ENCODE measurements at regions not wholly inside any gene's neighbourhood (a gene's known extent, or its start where the extent isn't known, plus 50 kb on each side); places are given as distances from the start of the nearest gene placed in this dataset.

DNA sequence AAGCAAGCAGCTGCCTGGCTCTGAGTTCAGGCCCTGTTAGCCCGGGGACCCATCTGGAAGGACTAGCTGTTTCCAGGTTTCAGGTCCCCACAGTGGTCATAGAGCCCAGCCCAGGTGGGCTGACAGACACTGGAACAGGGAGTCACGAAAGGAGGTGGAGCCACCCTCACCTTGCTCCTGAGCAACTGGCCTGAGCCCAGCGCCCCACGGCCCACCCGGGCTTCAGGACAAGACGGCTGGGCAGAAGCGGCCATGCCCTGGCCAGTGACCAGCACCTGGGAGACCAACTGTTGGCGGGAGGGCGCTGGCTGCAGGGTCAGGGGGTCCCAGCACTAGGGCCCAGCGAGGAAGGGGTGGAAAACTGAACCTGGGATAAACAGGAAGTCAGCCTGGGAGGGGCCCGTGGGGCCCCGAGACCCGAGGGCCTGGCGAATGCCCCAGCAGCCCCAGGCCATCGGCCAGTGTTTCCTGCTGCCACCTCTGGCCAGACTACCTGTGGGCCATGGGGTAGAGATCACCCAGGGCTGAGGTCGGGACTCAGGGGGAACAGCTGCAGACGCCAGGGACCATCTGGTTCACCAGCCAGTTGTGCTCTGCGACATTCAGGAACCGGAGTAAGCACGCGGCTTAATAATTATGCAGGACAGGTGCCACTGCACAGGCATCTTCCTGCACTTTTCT, 282.1 kb upstream of the PPP2R2D start:
- Histone ChIP-seq H3K23ac (ENCODE audit: insufficient read length, low read depth, low read length) (no peak overlapping the region), H3K27ac (ENCODE audit: insufficient read length, low read depth, low read length) (no peak overlapping the region), H3K27me3 (ENCODE audit: insufficient read depth, low read length) (no peaks in the 10 kb centered on the region), H3K4me1 (ENCODE audit: insufficient read depth, low read length) (no peaks in the 10 kb centered on the region; the same call in 1 of the 2 replicates), H3K9ac (ENCODE audit: extremely low read depth, insufficient read length, low read length) (no peak overlapping the region), H3K79me2 (ENCODE audit: insufficient read depth, low read length) (no peaks in the 10 kb centered on the region), H4K5ac (ENCODE audit: insufficient read length, low read depth, low read length) (no peak overlapping the region), H2BK12ac (ENCODE audit: insufficient read length, low read depth, low read length) (no peak overlapping the region), H3K56ac (ENCODE audit: insufficient read length, low read depth, low read length) (no peak overlapping the region), H2BK15ac (ENCODE audit: low read depth, low read length) (no peak overlapping the region), H4K8ac (replicated peaks; ENCODE audit: insufficient read length, low read depth, low read length) (no peak overlapping the region), H2AFZ (ENCODE audit: low read length) (no peak overlapping the region), H4K91ac (ENCODE audit: insufficient read length, low read depth, low read length) (no peak overlapping the region), H3K14ac (ENCODE audit: insufficient read depth, low read length) (no peak overlapping the region; the same call in 1 of the 2 replicates), H2BK20ac (ENCODE audit: low read depth, low read length, poor library complexity, severe bottlenecking) (no peak overlapping the region), H4K20me1 (ENCODE audit: control insufficient read depth, insufficient read depth, insufficient read length) (no peaks in the 10 kb centered on the region), H3K79me1 (ENCODE audit: insufficient read depth, low read depth, low read length, poor library complexity, severe bottlenecking) (no peaks in the 10 kb centered on the region), H3K9me3 (ENCODE audit: control insufficient read depth, low read depth, low read length) (no peaks in the 10 kb centered on the region), H3T11ph (ENCODE audit: low read length) (no peak overlapping the region), H2BK120ac (ENCODE audit: low read depth, low read length, poor library complexity, severe bottlenecking) (no peak overlapping the region), H3K4me2 (ENCODE audit: insufficient read depth, insufficient read length, low read length) (no peak overlapping the region), H2BK5ac (ENCODE audit: insufficient read length, low read length) (no peak overlapping the region), H3K4ac (ENCODE audit: low read depth, low read length) (no peak overlapping the region), H3K23me2 (ENCODE audit: insufficient read length, low read depth, low read length, poor library complexity, severe bottlenecking) (no peaks in the 10 kb centered on the region), H2AK5ac (ENCODE audit: insufficient read length, low read length) (no peak overlapping the region), H3K18ac (ENCODE audit: insufficient read length, low read depth, low read length) (no peak overlapping the region)
- H3K27me3 Mint-ChIP-seq (ENCODE audit: low read depth), result peaks cover 2% of the 10 kb centered on the region
- H3K4me1 Mint-ChIP-seq, result no peaks in the 10 kb centered on the region; a peak in 1 of 4 replicates
- DNase-seq, result no peak
- H3K4me3 Mint-ChIP-seq, result no peak overlapping the region
- H3K27ac Mint-ChIP-seq, result no peak overlapping the region; a peak in 1 of 7 replicates
- H3K9me3 Mint-ChIP-seq, result peaks cover 2 to 3% of the 10 kb centered on the region in 2 experiments; a peak in 1 of 5 replicates
- WGBS (ENCODE audit: extremely low coverage, insufficient read length, low lambda C conversion rate), result no CpG with 5 or more reads among the region's 21 CpGs
- H3K36me3 Mint-ChIP-seq (ENCODE audit: insufficient read depth in 1 of 3, low read depth in 3 of 3), result no peaks in the 10 kb centered on the region
- TF ChIP-seq, protein P1, sequence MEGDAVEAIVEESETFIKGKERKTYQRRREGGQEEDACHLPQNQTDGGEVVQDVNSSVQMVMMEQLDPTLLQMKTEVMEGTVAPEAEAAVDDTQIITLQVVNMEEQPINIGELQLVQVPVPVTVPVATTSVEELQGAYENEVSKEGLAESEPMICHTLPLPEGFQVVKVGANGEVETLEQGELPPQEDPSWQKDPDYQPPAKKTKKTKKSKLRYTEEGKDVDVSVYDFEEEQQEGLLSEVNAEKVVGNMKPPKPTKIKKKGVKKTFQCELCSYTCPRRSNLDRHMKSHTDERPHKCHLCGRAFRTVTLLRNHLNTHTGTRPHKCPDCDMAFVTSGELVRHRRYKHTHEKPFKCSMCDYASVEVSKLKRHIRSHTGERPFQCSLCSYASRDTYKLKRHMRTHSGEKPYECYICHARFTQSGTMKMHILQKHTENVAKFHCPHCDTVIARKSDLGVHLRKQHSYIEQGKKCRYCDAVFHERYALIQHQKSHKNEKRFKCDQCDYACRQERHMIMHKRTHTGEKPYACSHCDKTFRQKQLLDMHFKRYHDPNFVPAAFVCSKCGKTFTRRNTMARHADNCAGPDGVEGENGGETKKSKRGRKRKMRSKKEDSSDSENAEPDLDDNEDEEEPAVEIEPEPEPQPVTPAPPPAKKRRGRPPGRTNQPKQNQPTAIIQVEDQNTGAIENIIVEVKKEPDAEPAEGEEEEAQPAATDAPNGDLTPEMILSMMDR (conservative IDR thresholded peaks at IDR 0.05), result no peak
